ENCODE measurements at regions not wholly inside any gene's neighbourhood (a gene's known extent, or its start where the extent isn't known, plus 50 kb on each side); places are given as distances from the start of the nearest gene placed in this dataset.

DNA sequence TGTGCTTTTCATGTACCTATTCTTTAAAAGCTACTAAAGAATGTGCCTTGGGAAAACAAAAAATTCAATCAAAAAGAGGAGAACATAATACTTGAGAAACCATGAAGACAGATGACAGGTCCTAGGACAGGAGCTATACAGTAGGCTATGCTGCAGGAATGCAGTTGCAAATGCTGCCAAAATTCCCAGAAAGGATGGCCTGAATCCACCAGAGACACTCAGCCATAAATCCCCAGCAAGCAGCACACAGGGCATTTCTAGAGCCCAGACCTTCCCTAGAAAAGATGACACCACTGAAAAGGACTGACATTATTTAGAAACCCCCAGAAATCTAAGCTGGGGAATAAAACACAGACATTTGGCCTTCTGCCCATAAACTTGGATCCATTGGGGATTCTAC is 237.3 kb downstream of the C7orf25 start:
- ChIA-PET CTCF (no interaction called here), POLR2A (no interaction called here)
- Mint-ChIP-seq H3K36me3 (ENCODE audit: low read depth) (no peaks in the 10 kb centered on the region), H3K27ac (no peak overlapping the region), H3K4me1 (no peaks in the 10 kb centered on the region), H3K9me3 (no peaks in the 10 kb centered on the region), H3K4me3 (no peak overlapping the region), H3K27me3 (no peaks in the 10 kb centered on the region)
- no peak for DNase-seq
- intact Hi-C loops (cut with micrococcal nuclease): no loop called here
- TF ChIP-seq, protein P1, sequence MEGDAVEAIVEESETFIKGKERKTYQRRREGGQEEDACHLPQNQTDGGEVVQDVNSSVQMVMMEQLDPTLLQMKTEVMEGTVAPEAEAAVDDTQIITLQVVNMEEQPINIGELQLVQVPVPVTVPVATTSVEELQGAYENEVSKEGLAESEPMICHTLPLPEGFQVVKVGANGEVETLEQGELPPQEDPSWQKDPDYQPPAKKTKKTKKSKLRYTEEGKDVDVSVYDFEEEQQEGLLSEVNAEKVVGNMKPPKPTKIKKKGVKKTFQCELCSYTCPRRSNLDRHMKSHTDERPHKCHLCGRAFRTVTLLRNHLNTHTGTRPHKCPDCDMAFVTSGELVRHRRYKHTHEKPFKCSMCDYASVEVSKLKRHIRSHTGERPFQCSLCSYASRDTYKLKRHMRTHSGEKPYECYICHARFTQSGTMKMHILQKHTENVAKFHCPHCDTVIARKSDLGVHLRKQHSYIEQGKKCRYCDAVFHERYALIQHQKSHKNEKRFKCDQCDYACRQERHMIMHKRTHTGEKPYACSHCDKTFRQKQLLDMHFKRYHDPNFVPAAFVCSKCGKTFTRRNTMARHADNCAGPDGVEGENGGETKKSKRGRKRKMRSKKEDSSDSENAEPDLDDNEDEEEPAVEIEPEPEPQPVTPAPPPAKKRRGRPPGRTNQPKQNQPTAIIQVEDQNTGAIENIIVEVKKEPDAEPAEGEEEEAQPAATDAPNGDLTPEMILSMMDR (IDR thresholded peaks at IDR 0.05): no peak
- ATAC-seq (ENCODE audit: low read depth): no peak

DNA sequence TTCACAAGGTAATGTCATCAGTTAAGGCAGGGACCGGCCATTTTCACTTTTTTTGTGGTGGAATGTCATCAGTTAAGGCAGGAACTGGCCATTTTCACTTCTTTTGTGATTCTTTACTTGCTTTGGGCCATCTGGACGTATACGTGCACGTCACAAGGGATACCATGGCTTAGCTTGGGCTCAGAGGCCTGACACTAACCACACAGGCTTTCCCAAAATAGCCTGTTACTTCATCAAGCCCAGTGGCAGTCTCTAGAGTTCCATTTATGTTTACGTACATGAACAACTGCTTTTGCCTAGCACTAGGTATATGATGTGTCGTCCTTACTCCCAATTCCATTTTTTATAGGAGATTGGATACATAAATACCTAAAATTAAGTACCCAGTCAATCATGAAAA is 237.9 kb downstream of the C7orf25 start:
- POLR2A ChIA-PET: no interaction called here
- Mint-ChIP-seq H3K27ac (no peak overlapping the region), H3K4me3 (no peak overlapping the region), H3K27me3 (no peaks in the 10 kb centered on the region), H3K4me1 (no peaks in the 10 kb centered on the region), H3K9me3 (no peaks in the 10 kb centered on the region), H3K36me3 (ENCODE audit: low read depth) (no peaks in the 10 kb centered on the region)
- CTCF ChIA-PET: no interaction called here
- DNase-seq: no peak
- no peak for ATAC-seq (ENCODE audit: low read depth)
- TF ChIP-seq, protein P1 (IDR thresholded peaks at IDR 0.05): no peak
- intact Hi-C loops (cut with micrococcal nuclease): no loop called here

DNA sequence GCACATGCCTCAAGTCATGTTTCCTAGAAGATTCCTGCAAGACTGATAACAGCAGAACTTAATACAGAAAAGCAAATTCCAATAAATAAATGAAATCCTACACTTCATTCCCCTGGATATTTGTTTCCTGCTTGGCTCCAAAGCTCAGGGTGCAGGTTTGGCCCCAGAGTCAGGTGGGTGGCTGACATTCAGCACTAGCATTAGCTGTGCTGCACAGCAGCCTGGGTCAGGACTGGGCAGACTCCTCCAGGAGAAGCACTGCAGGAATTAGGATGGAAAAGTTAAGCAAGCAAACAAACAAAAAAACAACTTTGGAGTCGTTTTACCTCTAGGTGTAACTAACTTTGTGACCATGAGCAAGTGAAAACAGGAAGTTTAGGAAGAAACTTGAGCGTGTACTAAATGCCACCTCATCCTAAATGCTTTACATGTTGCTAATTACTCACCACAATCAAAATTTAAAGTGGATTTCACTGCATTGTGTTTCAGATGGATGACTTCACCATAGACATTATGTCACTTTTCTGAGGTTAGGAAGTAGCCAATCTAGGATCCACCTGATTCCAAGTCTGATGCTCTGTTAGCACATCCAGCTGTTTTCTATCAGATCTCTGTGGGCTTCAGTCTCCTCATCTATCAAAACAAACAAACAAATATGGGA is 239.4 kb downstream of the C7orf25 start:
- Mint-ChIP-seq H3K4me1 (no peaks in the 10 kb centered on the region), H3K4me3 (no peak overlapping the region), H3K27ac (no peak overlapping the region), H3K9me3 (peaks cover 3% of the 10 kb centered on the region), H3K36me3 (ENCODE audit: low read depth) (no peaks in the 10 kb centered on the region), H3K27me3 (no peaks in the 10 kb centered on the region)
- intact Hi-C loops (cut with micrococcal nuclease): no loop called here
- POLR2A ChIA-PET: no interaction called here
- DNase-seq (no peak), ATAC-seq (ENCODE audit: low read depth) (no peak)
- CTCF ChIA-PET: no interaction called here
- TF ChIP-seq, protein P1 (IDR thresholded peaks at IDR 0.05): no peak

DNA sequence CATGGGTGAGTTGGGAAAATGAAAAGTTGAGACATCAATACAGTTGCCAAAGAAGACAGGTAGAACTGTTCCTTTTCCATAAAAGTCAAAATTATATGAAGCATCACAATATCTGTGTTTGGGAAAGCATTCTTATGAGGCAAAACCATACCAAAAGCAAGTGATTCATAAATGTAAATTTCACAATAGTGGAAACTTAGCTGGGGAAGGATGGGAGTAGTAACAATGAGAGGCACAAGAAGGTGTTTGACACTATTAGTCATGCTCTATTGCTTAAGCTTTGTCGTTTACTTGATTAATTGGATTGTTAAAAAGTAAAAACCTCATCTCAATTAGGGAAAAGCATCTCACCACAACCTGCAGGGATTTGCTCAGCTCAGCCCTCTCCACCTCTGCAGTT is 240.2 kb downstream of the C7orf25 start:
- H3K27ac Mint-ChIP-seq: no peak overlapping the region
- DNase-seq (no peak), ATAC-seq (ENCODE audit: low read depth) (no peak)
- POLR2A ChIA-PET: no interaction called here
- TF ChIP-seq, protein P1 (IDR thresholded peaks at IDR 0.05): no peak
- no peaks in the 10 kb centered on the region for H3K4me1 Mint-ChIP-seq
- H3K36me3 Mint-ChIP-seq (ENCODE audit: low read depth): no peaks in the 10 kb centered on the region
- H3K4me3 Mint-ChIP-seq: no peak overlapping the region
- peaks cover 9% of the 10 kb centered on the region for H3K9me3 Mint-ChIP-seq
- CTCF ChIA-PET: no interaction called here
- H3K27me3 Mint-ChIP-seq: no peaks in the 10 kb centered on the region
- intact Hi-C loops (cut with micrococcal nuclease): no loop called here

DNA sequence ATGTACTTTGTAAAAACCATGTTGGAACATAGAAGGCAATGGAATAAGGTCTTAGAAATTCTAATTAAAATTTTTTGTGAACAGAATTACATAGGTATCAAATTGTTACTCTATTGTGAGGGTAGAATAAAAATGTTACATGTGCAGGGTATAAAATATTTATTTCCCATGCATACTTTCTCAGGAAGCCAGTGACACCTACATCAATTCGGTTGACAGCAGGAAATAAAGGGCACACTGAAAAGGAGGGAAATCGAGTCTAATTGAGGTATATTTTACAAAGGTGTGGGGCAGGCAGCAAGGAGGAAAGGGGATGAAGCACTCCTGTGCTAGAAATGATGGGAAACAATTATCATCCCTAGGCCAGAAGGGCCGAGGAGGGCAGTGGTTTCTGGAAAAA is 244.9 kb downstream of the C7orf25 start:
- Mint-ChIP-seq H3K36me3 (ENCODE audit: low read depth) (no peaks in the 10 kb centered on the region), H3K27me3 (no peaks in the 10 kb centered on the region), H3K9me3 (peaks cover 18% of the 10 kb centered on the region), H3K4me3 (no peak overlapping the region), H3K4me1 (no peaks in the 10 kb centered on the region), H3K27ac (no peak overlapping the region)
- DNase-seq (no peak), ATAC-seq (ENCODE audit: low read depth) (no peak)
- POLR2A ChIA-PET: no interaction called here
- CTCF ChIA-PET: no interaction called here
- TF ChIP-seq, protein P1 (IDR thresholded peaks at IDR 0.05): no peak
- intact Hi-C loops (cut with micrococcal nuclease): no loop called here

All from activated B cell treated with CpG ODN at 0.5 μM for 24 hours (primary cell).